OCI-LY7 (cell line): ENCODE measurements at regions not wholly inside any gene's neighbourhood (a gene's known extent, or its start where the extent isn't known, plus 50 kb on each side); places are given as distances from the start of the nearest gene placed in this dataset.
A peak's percentile ranks its signal among the peaks of the same experiment; 100 is the strongest.
"Not testable (repeated sequence)": the region's sequence is repeated elsewhere in the genome, so short reads cannot be mapped to it uniquely, and the experiment has no call there.

Experiments used
- BruUV-seq: library from RNA; stranded (reverse); fragments of 400-500 nt; replicated peaks from 2 replicates; lab custom pipeline; 2021; lab: Mats Ljungman, UMichigan
- CTCF ChIA-PET: fragments of 300-600 bp; sonication (Branson Sonifier 250); formaldehyde crosslinking; loops from one replicate; lab custom pipeline; 2022; ENCODE audit warnings: antibody characterized with exemption; ENCODE audit not compliant: unreplicated experiment; lab: Charles Lee
- POLR2A ChIA-PET: fragments of 300-600 bp; sonication (Branson Sonifier 250); formaldehyde crosslinking; loops from one replicate; lab custom pipeline; 2022; ENCODE audit warnings: antibody characterized with exemption; lab: Charles Lee
- DNase-seq: peaks from one replicate; pipeline ENCODE4 v3.0.0-alpha.2; 2015; ENCODE audit warnings: low spot score
- H2AFZ ChIP-seq: fragments of 200-600 bp; sonication (generic), shearing (Covaris generic); 2 replicates; pipeline ENCODE4 v1.6.1; 2014; ENCODE audit warnings: mild to moderate bottlenecking, antibody characterized with exemption, low read length, moderate library complexity
- H3K27ac ChIP-seq: fragments of 200-600 bp; sonication (generic); 2 replicates; pipeline ENCODE4 v1.5.1; 2014; ENCODE audit warnings: mixed run types, low read depth, mild to moderate bottlenecking, moderate library complexity, low read length, inconsistent platforms; ENCODE audit not compliant: poor library complexity, severe bottlenecking
- H3K36me3 ChIP-seq: fragments of 200-600 bp; sonication (generic); 2 replicates; pipeline ENCODE4 v1.6.1; 2014; ENCODE audit warnings: mild to moderate bottlenecking, antibody characterized with exemption, low read length, moderate library complexity, mixed read lengths; ENCODE audit not compliant: insufficient read depth
- H3K4me1 ChIP-seq: fragments of 200-600 bp; sonication (generic); 2 replicates; pipeline ENCODE4 v1.5.1; 2014; ENCODE audit warnings: mild to moderate bottlenecking, low read length; ENCODE audit not compliant: insufficient read depth, poor library complexity, severe bottlenecking
- H3K4me2 ChIP-seq: fragments of 200-600 bp; sonication (generic); 2 replicates; pipeline ENCODE4 v1.6.1; 2014; ENCODE audit warnings: mild to moderate bottlenecking, low read length
- H3K4me3 ChIP-seq: fragments of 200-600 bp; sonication (generic); 2 replicates; pipeline ENCODE4 v1.5.1; 2014; ENCODE audit warnings: mild to moderate bottlenecking, low read depth, low read length; ENCODE audit not compliant: poor library complexity, severe bottlenecking
- H3K79me2 ChIP-seq: fragments of 200-600 bp; sonication (generic); 2 replicates; pipeline ENCODE4 v1.6.1; 2016; ENCODE audit warnings: low read depth, mild to moderate bottlenecking, low read length, moderate library complexity, mixed read lengths; ENCODE audit not compliant: insufficient read depth
- H3K9me2 ChIP-seq: fragments of 200-600 bp; sonication (generic); 2 replicates; pipeline ENCODE4 v1.6.1; 2016; ENCODE audit warnings: mild to moderate bottlenecking, low read length, mixed read lengths; ENCODE audit not compliant: insufficient read depth
- H3K9me3 ChIP-seq: fragments of 200-600 bp; sonication (generic); 2 replicates; pipeline ENCODE4 v1.6.1; 2014; ENCODE audit warnings: mild to moderate bottlenecking, mixed run types, low read length, mixed read lengths
- H4K20me1 ChIP-seq: fragments of 200-600 bp; sonication (generic); 2 replicates; pipeline ENCODE4 v1.6.1; 2014; ENCODE audit warnings: mild to moderate bottlenecking, antibody characterized with exemption, low read length, moderate library complexity, mixed read lengths; ENCODE audit not compliant: insufficient read depth
- CTCF ChIP-seq: fragments of 200-600 bp; sonication (generic); conservative IDR thresholded peaks from 2 replicates; pipeline ENCODE4 v1.5.1; 2014; ENCODE audit warnings: mild to moderate bottlenecking, antibody characterized with exemption, low read length, moderate library complexity, mixed read lengths
- EZH2phosphoT487 ChIP-seq: fragments of 200-600 bp; sonication (generic); IDR thresholded peaks from 2 replicates; pipeline ENCODE4 v1.6.1; 2018; ENCODE audit warnings: low read depth, borderline replicate concordance, mild to moderate bottlenecking, mixed run types, antibody characterized with exemption, low read length, moderate library complexity, mixed read lengths
- intact Hi-C: fragments of 100-400 bp; cut with micrococcal nuclease; formaldehyde crosslinking; loops from one replicate; pipeline ENCODE4 v1.10.0; 2022; ENCODE audit not compliant: unreplicated experiment

GRCh38 chr14:106674509-106675125 lies 1148.2 kb downstream of the TMEM121 start:
- H3K4me2 ChIP-seq, intact Hi-C loops, BruUV-seq, H3K79me2 ChIP-seq, H3K4me3 ChIP-seq, H3K4me1 ChIP-seq, H3K9me2 ChIP-seq, CTCF ChIA-PET, H3K36me3 ChIP-seq, H3K27ac ChIP-seq, H3K9me3 ChIP-seq, H4K20me1 ChIP-seq, POLR2A ChIA-PET, DNase-seq, H2AFZ ChIP-seq: not testable (repeated sequence)
- TF ChIP-seq CTCF = peak; percentile 45; the same call in 1 of the 2 replicates

- BruUV-seq, DNase-seq, H3K9me2 ChIP-seq, CTCF ChIA-PET, H3K79me2 ChIP-seq, H3K4me1 ChIP-seq, H3K4me2 ChIP-seq, H3K4me3 ChIP-seq, H4K20me1 ChIP-seq, intact Hi-C loops, H2AFZ ChIP-seq, POLR2A ChIA-PET, H3K27ac ChIP-seq, H3K9me3 ChIP-seq, H3K36me3 ChIP-seq: not testable (repeated sequence)
Measured at GRCh38 chr14:106675716-106676115, 1149.3 kb downstream of the TMEM121 start.

- no peaks in the 10 kb centered on the region for H3K36me3 ChIP-seq
- no peak overlapping the region for H3K4me2 ChIP-seq
- H3K9me2 ChIP-seq = no peaks in the 10 kb centered on the region
- TF ChIP-seq CTCF = no peak
- TF ChIP-seq EZH2phosphoT487 = no peak
- H4K20me1 ChIP-seq = no peaks in the 10 kb centered on the region
- no peak overlapping the region for H2AFZ ChIP-seq
- ChIA-PET POLR2A (no interaction called here), CTCF (no interaction called here)
- no peak overlapping the region for H3K27ac ChIP-seq
- intact Hi-C loops = no loop called here
- H3K9me3 ChIP-seq = no peaks in the 10 kb centered on the region
- DNase-seq = no peak
- no peak overlapping the region for H3K4me3 ChIP-seq
- BruUV-seq = no TSS peak
- no peaks in the 10 kb centered on the region for H3K4me1 ChIP-seq
- no peaks in the 10 kb centered on the region for H3K79me2 ChIP-seq
Measured at GRCh38 chr14:106679776-106680175, 1153.4 kb downstream of the TMEM121 start.
